Upper lobe of left lung (tissue), 6 donors: ENCODE measurements at regions not wholly inside any gene's neighbourhood (a gene's known extent, or its start where the extent isn't known, plus 50 kb on each side); places are given as distances from the start of the nearest gene placed in this dataset.

Experiments used
- ATAC-seq, 2 donors: fragments of 200-7000 bp; cut with Tn5 transposase; one replicate each; pipeline ENCODE4 v1.9.1; 2022; ENCODE audit warnings: mild to moderate bottlenecking in 2 of 2, moderate library complexity in 2 of 2; ENCODE audit not compliant: low FRiP score in 2 of 2
- DNase-seq, 2 donors: peaks; one replicate each; pipeline ENCODE4 v3.0.0-alpha.2; 2019 to 2020
- H3K27ac ChIP-seq, 4 donors: fragments of 200-600 bp; sonication (generic); one replicate each; pipeline ENCODE4 v1.5.1; 2016 to 2019
- H3K27me3 ChIP-seq, 4 donors: fragments of 200-600 bp; sonication (generic); one replicate each; pipeline ENCODE4 v1.5.1; 2017 to 2019
- H3K36me3 ChIP-seq, 4 donors: fragments of 200-600 bp; sonication (generic); one replicate each; pipeline ENCODE4 v1.5.1; 2016 to 2019
- H3K4me1 ChIP-seq, 4 donors: fragments of 200-600 bp; sonication (generic); one replicate each; pipeline ENCODE4 v1.5.1; 2018 to 2019
- H3K4me3 ChIP-seq, 4 donors: fragments of 200-600 bp; sonication (generic); one replicate each; pipeline ENCODE4 v1.5.1; 2017 to 2019; ENCODE audit warnings: mild to moderate bottlenecking in 2 of 4, moderate library complexity in 1 of 4
- H3K9me3 ChIP-seq, 4 donors: fragments of 200-600 bp; sonication (generic); one replicate each; pipeline ENCODE4 v1.5.1; 2018 to 2019
- CTCF ChIP-seq, 6 experiments: fragments of 450-650 bp in 4 of 6; fragments of 200-600 bp in 2 of 6; sonication (generic) in 2 of 6; IDR thresholded peaks; one replicate each; pipeline ENCODE4 v1.5.1; 2016 to 2019; ENCODE audit warnings: antibody characterized with exemption in 6 of 6
- EP300 ChIP-seq, 4 donors: sonication (generic); formaldehyde crosslinking; IDR thresholded peaks; one replicate each; pipeline ENCODE4 v1.5.1; 2017; ENCODE audit warnings: antibody characterized with exemption in 4 of 4, control low read depth in 2 of 4
- POLR2A ChIP-seq, 4 donors: fragments of 450-650 bp; IDR thresholded peaks; one replicate each; pipeline ENCODE4 v1.5.1; 2016 to 2017; ENCODE audit warnings: antibody characterized with exemption in 4 of 4, mild to moderate bottlenecking in 2 of 4
- POLR2AphosphoS5 ChIP-seq, 2 donors: sonication (generic); formaldehyde crosslinking; IDR thresholded peaks; one replicate each; pipeline ENCODE4 v1.5.1; 2017; ENCODE audit warnings: antibody characterized with exemption in 2 of 2
- WGBS, 2 donors: methylation state at CpG; one replicate each; pipeline ENCODE4 v1.1.5; 2017 to 2018; 5-methylcytosine and 5-hydroxymethylcytosine counted together
- donor health status: DM: no; HTN: no; CAD: no; lungs with moderate emphysema.
- donor health status: DM: no; HTN: yes; CAD: no; lungs with severe emphysema.

- Histone ChIP-seq H3K27ac (no peak overlapping the region), H3K27me3 (no peaks in the 10 kb centered on the region), H3K36me3 (no peaks in the 10 kb centered on the region), H3K9me3 (no peaks in the 10 kb centered on the region), H3K4me3 (no peak overlapping the region), H3K4me1 (peaks cover 0 to 8% (median 0%) of the 10 kb centered on the region in 4 donors)
- TF ChIP-seq POLR2AphosphoS5 (IDR thresholded peaks at IDR 0.05) = no peak
- no peak for TF ChIP-seq EP300 (IDR thresholded peaks at IDR 0.05)
- TF ChIP-seq CTCF (IDR thresholded peaks at IDR 0.05) = no peak
- TF ChIP-seq POLR2A (IDR thresholded peaks at IDR 0.05) = no peak
- WGBS, 2 donors = 63 to 79% methylated on average over 3 to 4 of the region's 4 CpGs
- ATAC-seq (no peak), DNase-seq (peak in 1 of 2 donors; percentile 41)
Measured at GRCh38 chr11:129732941-129733340, 82.7 kb upstream of the TMEM45B start.

DNA sequence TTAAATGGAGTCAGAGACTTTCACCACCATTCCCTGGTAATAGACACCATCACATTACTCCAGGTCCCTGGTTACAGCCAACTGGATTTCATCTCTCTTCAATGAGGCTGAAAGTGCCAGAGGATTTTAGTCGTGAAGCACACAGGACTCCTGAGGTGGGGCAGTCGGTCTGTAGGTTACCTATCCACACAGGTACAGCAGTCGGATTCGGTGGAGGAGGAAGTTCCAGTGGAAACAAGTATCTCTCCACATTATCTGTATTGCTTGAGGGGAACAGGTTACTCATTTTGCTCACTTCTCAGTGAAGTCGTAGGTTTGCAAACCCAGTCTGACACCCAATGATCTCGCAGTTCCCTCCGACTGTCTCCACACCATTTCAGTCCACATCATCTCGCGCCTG, 82.3 kb upstream of the TMEM45B start:
- no peak for DNase-seq
- no peak for ATAC-seq
- no peak for TF ChIP-seq POLR2AphosphoS5 (IDR thresholded peaks at IDR 0.05)
- WGBS, 2 donors = 76 to 86% methylated on average over 9 of the region's 9 CpGs
- H3K4me1 ChIP-seq = peaks cover 0 to 8% (median 0%) of the 10 kb centered on the region in 4 donors
- H3K27ac ChIP-seq = no peak overlapping the region
- H3K4me3 ChIP-seq = no peak overlapping the region
- H3K27me3 ChIP-seq = no peaks in the 10 kb centered on the region
- no peaks in the 10 kb centered on the region for H3K9me3 ChIP-seq
- H3K36me3 ChIP-seq = no peaks in the 10 kb centered on the region

DNA sequence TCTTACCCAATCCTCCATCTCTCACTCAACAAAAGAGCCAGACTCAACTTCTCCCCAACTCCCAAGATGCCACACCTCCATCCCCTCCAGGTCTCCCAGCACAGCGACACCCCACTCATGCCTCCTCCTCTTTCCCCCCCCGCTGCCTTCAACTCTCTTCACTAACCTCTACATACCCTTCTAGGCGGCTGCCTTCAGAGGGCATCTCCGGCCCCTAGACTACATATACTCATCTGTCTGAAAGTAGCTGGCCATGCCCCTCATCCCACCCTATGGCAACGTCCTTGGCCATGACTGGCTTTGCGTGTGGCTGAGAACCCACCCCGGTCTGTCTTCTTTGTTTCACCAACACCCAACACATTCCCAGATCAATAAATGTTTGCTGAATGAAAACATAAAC, 81.7 kb upstream of the TMEM45B start:
- no peaks in the 10 kb centered on the region for H3K9me3 ChIP-seq
- no peaks in the 10 kb centered on the region for H3K27me3 ChIP-seq
- ATAC-seq = no peak
- 75 to 77% methylated on average over 7 of the region's 7 CpGs for WGBS, 2 donors
- H3K27ac ChIP-seq = no peak overlapping the region
- peaks cover 0 to 8% (median 0%) of the 10 kb centered on the region in 4 donors for H3K4me1 ChIP-seq
- DNase-seq = no peak
- no peaks in the 10 kb centered on the region for H3K36me3 ChIP-seq
- no peak overlapping the region for H3K4me3 ChIP-seq
- TF ChIP-seq EP300 (IDR thresholded peaks at IDR 0.05) (no peak), POLR2AphosphoS5 (IDR thresholded peaks at IDR 0.05) (no peak), POLR2A (IDR thresholded peaks at IDR 0.05) (no peak), CTCF (IDR thresholded peaks at IDR 0.05) (no peak)

DNA sequence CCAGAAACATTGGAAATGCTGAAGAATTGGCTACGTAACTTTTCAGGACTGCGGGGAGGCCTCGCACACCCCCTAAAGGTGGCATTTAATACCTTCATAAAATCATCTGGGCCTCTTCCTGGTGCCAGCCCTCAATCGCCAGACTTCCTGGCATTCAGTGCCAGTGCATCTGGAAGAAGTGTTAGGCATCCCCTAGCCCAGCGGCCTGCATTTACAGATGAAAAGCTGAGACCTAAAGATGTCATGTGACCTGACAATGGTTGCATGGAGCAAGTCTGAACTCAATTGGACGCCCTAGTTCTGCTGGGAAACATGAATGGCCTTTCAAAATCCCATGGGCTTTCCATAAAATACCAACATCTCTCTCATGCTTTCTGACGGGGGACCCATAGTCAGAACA, 81.0 kb upstream of the TMEM45B start:
- no peak overlapping the region for H3K27ac ChIP-seq
- H3K27me3 ChIP-seq = no peaks in the 10 kb centered on the region
- no peak overlapping the region for H3K4me3 ChIP-seq
- peaks cover 0 to 8% (median 0%) of the 10 kb centered on the region in 4 donors for H3K4me1 ChIP-seq
- no peak for DNase-seq
- 88% methylated on average over 7 of the region's 7 CpGs for WGBS, 2 donors
- no peak for TF ChIP-seq POLR2AphosphoS5 (IDR thresholded peaks at IDR 0.05)
- TF ChIP-seq EP300 (IDR thresholded peaks at IDR 0.05) = no peak
- no peaks in the 10 kb centered on the region for H3K9me3 ChIP-seq
- no peaks in the 10 kb centered on the region for H3K36me3 ChIP-seq
- ATAC-seq = no peak

GRCh38 chr11:129737831-129738230, 77.8 kb upstream of the TMEM45B start:
- Histone ChIP-seq H3K27me3 (no peaks in the 10 kb centered on the region), H3K4me3 (no peak overlapping the region), H3K4me1 (peaks cover 0 to 8% (median 0%) of the 10 kb centered on the region in 4 donors), H3K9me3 (no peaks in the 10 kb centered on the region), H3K27ac (no peak overlapping the region), H3K36me3 (no peaks in the 10 kb centered on the region)
- 27 to 29% methylated on average over 11 of the region's 11 CpGs for WGBS, 2 donors
- ATAC-seq = no peak
- DNase-seq = no peak
- TF ChIP-seq CTCF (IDR thresholded peaks at IDR 0.05) (no peak), POLR2AphosphoS5 (IDR thresholded peaks at IDR 0.05) (no peak), EP300 (IDR thresholded peaks at IDR 0.05) (no peak), POLR2A (IDR thresholded peaks at IDR 0.05) (no peak)

DNA sequence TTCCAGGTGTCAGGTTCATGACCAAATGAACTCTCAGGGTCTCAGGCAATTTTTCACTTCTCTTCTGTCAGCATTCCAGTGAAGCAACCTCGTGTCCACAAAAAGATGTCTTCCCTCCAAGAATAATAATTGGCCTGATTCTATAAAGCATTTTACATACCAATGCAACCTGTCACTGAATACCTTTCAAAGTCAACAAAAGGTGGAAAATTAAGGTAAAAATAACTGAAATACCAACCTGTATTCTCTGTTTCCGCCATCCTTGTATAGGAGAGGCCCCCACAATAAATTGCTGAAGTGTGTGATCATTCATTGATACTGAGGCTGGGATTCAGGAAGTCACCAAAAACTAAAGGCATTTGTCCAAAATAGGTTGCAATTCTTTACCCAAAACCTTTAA, 77.4 kb upstream of the TMEM45B start:
- no peak for DNase-seq
- H3K27me3 ChIP-seq = no peaks in the 10 kb centered on the region
- H3K4me3 ChIP-seq = no peak overlapping the region
- no peaks in the 10 kb centered on the region for H3K9me3 ChIP-seq
- H3K36me3 ChIP-seq = no peaks in the 10 kb centered on the region
- no peak overlapping the region for H3K27ac ChIP-seq
- WGBS, 2 donors = 63 to 67% methylated on average over 2 of the region's 2 CpGs
- no peak for ATAC-seq
- H3K4me1 ChIP-seq = peaks cover 0 to 6% (median 0%) of the 10 kb centered on the region in 4 donors
- TF ChIP-seq POLR2AphosphoS5 (IDR thresholded peaks at IDR 0.05) (no peak), POLR2A (IDR thresholded peaks at IDR 0.05) (no peak), EP300 (IDR thresholded peaks at IDR 0.05) (no peak), CTCF (IDR thresholded peaks at IDR 0.05) (no peak)
